Caco-2 (cell line): ENCODE measurements at regions not wholly inside any gene's neighbourhood (a gene's known extent, or its start where the extent isn't known, plus 50 kb on each side); places are given as distances from the start of the nearest gene placed in this dataset.
A peak's percentile ranks its signal among the peaks of the same experiment; 100 is the strongest.
"Not testable (repeated sequence)": the region's sequence is repeated elsewhere in the genome, so short reads cannot be mapped to it uniquely, and the experiment has no call there.

Experiments used
- BruUV-seq: library from RNA; stranded (reverse); fragments of 400-500 nt; replicated peaks from 2 replicates; lab custom pipeline; 2021; lab: Mats Ljungman, UMichigan
- CTCF ChIA-PET: fragments of 300-600 bp; sonication (Branson Sonifier 250); formaldehyde crosslinking; loops from one replicate; lab custom pipeline; 2022; ENCODE audit warnings: antibody characterized with exemption; lab: Charles Lee
- POLR2A ChIA-PET: fragments of 300-600 bp; sonication (Branson Sonifier 250); formaldehyde crosslinking; loops from one replicate; lab custom pipeline; 2022; ENCODE audit warnings: antibody characterized with exemption; lab: Charles Lee
- DNase-seq, 2 experiments: peaks; one replicate each; pipeline versions ENCODE4 v3.0.0 to v3.0.0-alpha.2; 2020 to 2022
- H3K27me3 ChIP-seq: replicated peaks from 2 replicates; pipeline ENCODE4 v1.6.0; 2011; ENCODE audit warnings: low read length; ENCODE audit not compliant: control insufficient read depth, insufficient read depth
- H3K36me3 ChIP-seq: 2 replicates; pipeline ENCODE4 v1.5.1; 2011; ENCODE audit warnings: low read length; ENCODE audit not compliant: control insufficient read depth, insufficient read depth
- H3K4me1 ChIP-seq: fragments of 250-450 bp; sonication (Bioruptor Pico); 2 replicates; pipeline ENCODE4 v1.5.1; 2020; ENCODE audit warnings: mild to moderate bottlenecking
- H3K4me3 ChIP-seq: 2 replicates; pipeline ENCODE4 v1.5.1; 2011; ENCODE audit warnings: low read depth, mild to moderate bottlenecking, control low read depth, low read length
- H3K9me3 ChIP-seq: fragments of 250-450 bp; sonication (Bioruptor Pico); 2 replicates; pipeline ENCODE4 v1.5.1; 2020; ENCODE audit warnings: mild to moderate bottlenecking, moderate library complexity
- H3K27ac Mint-ChIP-seq: one replicate; pipeline ENCODE4 v1.8.0; 2022; ENCODE audit warnings: mixed read lengths; ENCODE audit not compliant: unreplicated experiment
- H3K27me3 Mint-ChIP-seq: one replicate; pipeline ENCODE4 v1.8.0; 2022; ENCODE audit warnings: mixed read lengths; ENCODE audit not compliant: insufficient read depth, unreplicated experiment
- H3K36me3 Mint-ChIP-seq: one replicate; pipeline ENCODE4 v1.8.0; 2022; ENCODE audit warnings: mild to moderate bottlenecking, mixed read lengths; ENCODE audit not compliant: insufficient read depth, unreplicated experiment
- H3K4me1 Mint-ChIP-seq: one replicate; pipeline ENCODE4 v1.8.0; 2022; ENCODE audit warnings: low read depth, mixed read lengths; ENCODE audit not compliant: unreplicated experiment
- H3K4me3 Mint-ChIP-seq: one replicate; pipeline ENCODE4 v1.8.0; 2022; ENCODE audit warnings: mild to moderate bottlenecking, moderate library complexity, mixed read lengths; ENCODE audit not compliant: unreplicated experiment
- H3K9me3 Mint-ChIP-seq: one replicate; pipeline ENCODE4 v1.8.0; 2022; ENCODE audit warnings: mixed read lengths; ENCODE audit not compliant: unreplicated experiment
- CTCF ChIP-seq, 2 experiments: fragments of 200-600 bp in 1 of 2; IDR thresholded peaks; 1 replicate in 1 of 2; 2 replicates in 1 of 2; pipeline versions ENCODE4 v1.5.1 to v1.8.0; 2011 to 2022; ENCODE audit warnings: antibody characterized with exemption in 1 of 2, control low read depth in 1 of 2, inconsistent platforms in 1 of 2, low read depth in 1 of 2, low read length in 1 of 2, mild to moderate bottlenecking in 1 of 2, moderate library complexity in 1 of 2; ENCODE audit not compliant: insufficient read depth in 1 of 2, severe bottlenecking in 1 of 2, unreplicated experiment in 1 of 2
- intact Hi-C: fragments of 100-400 bp; cut with micrococcal nuclease; formaldehyde crosslinking; loops from one replicate; pipeline ENCODE4 v1.10.0; 2022; ENCODE audit not compliant: unreplicated experiment

GRCh38 chr2:190150413-190150812 is 87.9 kb upstream of the MSTN start:
- no peak for TF ChIP-seq CTCF (IDR thresholded peaks at IDR 0.05; ENCODE audit: insufficient read depth in 1 of 2, low read depth in 1 of 2, low read length in 1 of 2, severe bottlenecking in 1 of 2, unreplicated experiment in 1 of 2)
- Histone ChIP-seq H3K36me3 (no peaks in the 10 kb centered on the region), H3K4me1 (no peaks in the 10 kb centered on the region), H3K4me3 (no peak overlapping the region), H3K27me3 (no peaks in the 10 kb centered on the region), H3K9me3 (peaks cover 3% of the 10 kb centered on the region; the same call in 1 of the 2 replicates)
- H3K36me3 Mint-ChIP-seq, result no peaks in the 10 kb centered on the region
- intact Hi-C loops, result no loop called here
- no peaks in the 10 kb centered on the region for H3K4me1 Mint-ChIP-seq
- BruUV-seq, result no TSS peak
- POLR2A ChIA-PET, result interaction anchor here (0.6 kb wide), 1 partner anchor 603 kb away, joined by 3 read pairs; no protein-coding TSS in a partner anchor
- no peaks in the 10 kb centered on the region for H3K27me3 Mint-ChIP-seq
- CTCF ChIA-PET, result no interaction called here
- no peak overlapping the region for H3K27ac Mint-ChIP-seq
- peaks cover 36% of the 10 kb centered on the region for H3K9me3 Mint-ChIP-seq
- no peak for DNase-seq
- no peak overlapping the region for H3K4me3 Mint-ChIP-seq

GRCh38 chr2:190149908-190150307 is 87.4 kb upstream of the MSTN start:
- BruUV-seq, result no TSS peak
- TF ChIP-seq CTCF (IDR thresholded peaks at IDR 0.05; ENCODE audit: insufficient read depth in 1 of 2, low read depth in 1 of 2, low read length in 1 of 2, severe bottlenecking in 1 of 2, unreplicated experiment in 1 of 2), result no peak

GRCh38 chr2:190149200-190149599 is 86.7 kb upstream of the MSTN start:
- Histone ChIP-seq H3K27me3 (no peaks in the 10 kb centered on the region), H3K9me3 (peaks cover 3% of the 10 kb centered on the region; the same call in 1 of the 2 replicates), H3K4me1 (no peaks in the 10 kb centered on the region), H3K4me3 (no peak overlapping the region), H3K36me3 (no peaks in the 10 kb centered on the region)
- Mint-ChIP-seq H3K9me3 (peaks cover 36% of the 10 kb centered on the region), H3K27me3 (no peaks in the 10 kb centered on the region), H3K27ac (no peak overlapping the region), H3K4me1 (no peaks in the 10 kb centered on the region), H3K36me3 (no peaks in the 10 kb centered on the region), H3K4me3 (no peak overlapping the region)
- TF ChIP-seq CTCF (IDR thresholded peaks at IDR 0.05; ENCODE audit: insufficient read depth in 1 of 2, low read depth in 1 of 2, low read length in 1 of 2, severe bottlenecking in 1 of 2, unreplicated experiment in 1 of 2), result no peak
- ChIA-PET POLR2A (no interaction called here), CTCF (no interaction called here)
- DNase-seq, result no peak
- BruUV-seq, result no TSS peak
- intact Hi-C loops, result no loop called here

More at GRCh38 chr2:190149908-190150307, 87.4 kb upstream of the MSTN start:
- Histone ChIP-seq H3K9me3 (peaks cover 3% of the 10 kb centered on the region; the same call in 1 of the 2 replicates), H3K36me3 (no peaks in the 10 kb centered on the region), H3K4me3 (no peak overlapping the region), H3K4me1 (no peaks in the 10 kb centered on the region), H3K27me3 (no peaks in the 10 kb centered on the region)
- POLR2A ChIA-PET, result interaction anchor here (0.6 kb wide), 1 partner anchor 602 kb away, joined by 3 read pairs; no protein-coding TSS in a partner anchor
- CTCF ChIA-PET, result no interaction called here
- H3K27ac Mint-ChIP-seq, result no peak overlapping the region
- no peaks in the 10 kb centered on the region for H3K36me3 Mint-ChIP-seq
- H3K4me1 Mint-ChIP-seq, result no peaks in the 10 kb centered on the region
- no peaks in the 10 kb centered on the region for H3K27me3 Mint-ChIP-seq
- DNase-seq, result no peak
- intact Hi-C loops, result no loop called here
- no peak overlapping the region for H3K4me3 Mint-ChIP-seq
- peaks cover 36% of the 10 kb centered on the region for H3K9me3 Mint-ChIP-seq

GRCh38 chr2:190146109-190146508 is 83.6 kb upstream of the MSTN start:
- H3K9me3 Mint-ChIP-seq, result peaks cover 52% of the 10 kb centered on the region
- intact Hi-C loops, CTCF ChIA-PET, H3K36me3 Mint-ChIP-seq, H3K4me3 Mint-ChIP-seq, H3K27me3 ChIP-seq, H3K27ac Mint-ChIP-seq, POLR2A ChIA-PET, H3K4me1 ChIP-seq, H3K4me3 ChIP-seq, BruUV-seq, H3K27me3 Mint-ChIP-seq, H3K9me3 ChIP-seq, H3K4me1 Mint-ChIP-seq, DNase-seq, H3K36me3 ChIP-seq: not testable (repeated sequence)

GRCh38 chr2:190140474-190140873 is 77.9 kb upstream of the MSTN start:
- H3K27me3 ChIP-seq, CTCF ChIA-PET, H3K36me3 Mint-ChIP-seq, H3K4me1 Mint-ChIP-seq, H3K36me3 ChIP-seq, intact Hi-C loops, BruUV-seq, H3K4me3 ChIP-seq, H3K4me3 Mint-ChIP-seq, H3K27ac Mint-ChIP-seq, POLR2A ChIA-PET, H3K27me3 Mint-ChIP-seq: not testable (repeated sequence)
- Histone ChIP-seq H3K9me3 (peaks cover 40% of the 10 kb centered on the region), H3K4me1 (peaks cover 18% of the 10 kb centered on the region)
- DNase-seq, result peak in 1 of 2 experiments; percentile 7
- H3K9me3 Mint-ChIP-seq, result peaks cover 58% of the 10 kb centered on the region
